GM18861 (cell line): ENCODE measurements at regions not wholly inside any gene's neighbourhood (a gene's known extent, or its start where the extent isn't known, plus 50 kb on each side); places are given as distances from the start of the nearest gene placed in this dataset.

ENCODE experiments used
- ATAC-seq: cut with Tn5 transposase; IDR thresholded peaks from one replicate; pipeline ENCODE4 v1.9.1; 2021; ENCODE audit not compliant: unreplicated experiment

GRCh38 chrX:5829469-5829868 lies 399.2 kb downstream of the NLGN4X start:
- ATAC-seq, result no peak

GRCh38 chrX:5829060-5829459 lies 399.6 kb downstream of the NLGN4X start:
- no peak for ATAC-seq

DNA sequence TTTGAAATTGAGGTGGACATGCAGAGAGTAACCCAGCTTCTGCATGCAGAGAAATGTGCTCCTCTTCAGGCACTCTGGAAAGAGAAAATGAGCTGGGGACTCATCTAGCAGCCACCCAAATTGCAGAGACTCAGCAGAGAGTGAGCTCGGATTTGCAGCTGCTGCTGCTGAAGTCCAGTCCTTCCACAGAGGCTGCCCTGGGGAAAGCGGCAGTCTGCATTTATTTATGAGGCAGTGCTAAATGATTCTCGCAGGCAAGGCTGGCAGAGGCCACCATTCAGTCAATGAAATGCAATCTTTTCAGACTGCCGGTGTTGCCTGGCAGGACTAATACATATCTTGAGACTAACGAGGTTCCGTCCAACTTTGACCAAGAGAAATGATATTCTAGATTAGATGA lies 404.8 kb downstream of the NLGN4X start:
- ATAC-seq, result no peak

- no peak for ATAC-seq
These were observed 418.0 kb downstream of the NLGN4X start for GRCh38 chrX:5810636-5811035.

DNA sequence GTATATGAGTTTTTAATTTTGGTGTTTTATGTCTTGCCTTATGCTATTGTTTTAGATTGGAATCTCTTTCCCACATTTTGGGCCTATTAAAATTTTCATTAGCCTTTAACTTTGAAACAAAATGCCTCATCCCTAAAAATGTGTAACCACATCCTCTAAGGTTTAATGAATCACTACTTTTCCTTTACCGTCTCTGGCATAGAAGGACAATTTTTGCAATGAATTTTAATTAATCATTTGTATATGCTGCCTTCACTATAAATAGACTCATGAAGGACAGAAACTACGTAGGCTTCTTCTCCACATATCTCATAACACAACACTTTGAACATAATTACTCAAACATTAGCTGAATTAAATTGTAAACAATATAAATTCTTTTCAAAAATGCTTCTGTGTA lies 421.5 kb downstream of the NLGN4X start:
- no peak for ATAC-seq

DNA sequence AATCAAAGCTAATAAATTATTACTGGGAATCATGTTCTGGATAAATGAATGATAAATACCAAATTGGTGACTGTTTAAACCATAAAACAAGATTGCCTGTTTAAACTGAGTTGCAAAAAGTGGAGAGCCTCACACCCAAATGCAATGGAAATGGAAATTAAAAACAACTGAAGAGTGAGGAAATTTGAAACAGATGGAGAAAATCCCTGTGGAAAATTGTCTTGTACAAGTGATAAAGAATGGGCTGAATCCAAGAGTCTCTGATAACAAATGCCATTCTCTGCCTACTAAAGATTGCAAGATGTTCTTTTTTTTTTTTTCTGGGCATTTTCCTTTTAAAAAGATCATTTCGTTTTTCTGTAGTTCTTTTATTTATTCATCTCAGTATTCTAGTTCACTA lies 426.3 kb downstream of the NLGN4X start:
- ATAC-seq, result no peak

GRCh38 chrX:5791721-5792120 lies 436.9 kb downstream of the NLGN4X start:
- no peak for ATAC-seq

GRCh38 chrX:5788910-5789309 lies 439.8 kb downstream of the NLGN4X start:
- no peak for ATAC-seq

DNA sequence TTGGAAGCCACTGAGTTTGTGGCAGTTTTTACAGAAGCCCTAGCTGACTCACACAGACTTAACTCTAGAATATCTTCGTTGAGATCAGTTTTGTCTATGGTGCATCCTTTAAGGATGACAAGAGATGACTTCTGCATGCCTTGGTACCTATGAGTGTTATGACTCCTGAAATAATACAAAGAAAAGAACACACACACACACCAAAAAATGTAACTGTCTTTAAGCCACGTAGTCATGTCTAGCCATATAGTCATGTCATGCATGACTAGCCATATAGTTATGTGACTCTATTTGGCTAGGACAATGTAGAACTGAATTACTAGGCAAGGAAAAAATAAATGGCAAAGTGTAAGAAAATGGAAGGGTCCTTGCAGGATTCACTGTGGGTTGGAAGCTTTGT lies 447.8 kb downstream of the NLGN4X start:
- ATAC-seq, result no peak

DNA sequence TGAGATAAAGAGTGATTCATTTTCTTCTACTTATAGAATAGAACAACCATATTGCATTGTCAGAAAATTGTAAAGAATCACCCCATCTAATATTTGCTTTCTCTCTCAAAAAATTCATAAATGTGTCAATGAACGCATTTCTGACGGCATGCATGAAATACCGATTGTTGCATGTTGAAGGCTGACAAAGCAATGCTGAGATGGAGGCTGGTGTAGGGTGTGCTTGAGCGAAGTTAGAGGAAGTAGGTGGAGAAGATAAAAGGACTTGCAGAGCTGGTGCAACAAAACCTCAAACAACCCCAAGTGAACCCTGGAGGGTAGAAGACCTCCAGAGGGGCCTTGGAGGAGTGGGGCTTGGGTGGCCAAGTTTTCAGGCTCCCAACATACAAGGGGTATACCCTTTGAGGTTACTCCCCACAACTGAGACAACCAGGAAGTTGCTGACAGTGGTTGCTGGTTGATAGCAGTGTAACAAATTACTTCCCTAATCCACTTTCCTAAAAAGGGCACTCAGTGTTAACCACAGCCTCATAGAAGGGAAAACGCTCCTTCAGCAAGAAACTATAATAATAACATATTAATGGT lies 452.7 kb downstream of the NLGN4X start:
- no peak for ATAC-seq

- ATAC-seq, result no peak
These were observed 454.2 kb downstream of the NLGN4X start for GRCh38 chrX:5774446-5774845.

DNA sequence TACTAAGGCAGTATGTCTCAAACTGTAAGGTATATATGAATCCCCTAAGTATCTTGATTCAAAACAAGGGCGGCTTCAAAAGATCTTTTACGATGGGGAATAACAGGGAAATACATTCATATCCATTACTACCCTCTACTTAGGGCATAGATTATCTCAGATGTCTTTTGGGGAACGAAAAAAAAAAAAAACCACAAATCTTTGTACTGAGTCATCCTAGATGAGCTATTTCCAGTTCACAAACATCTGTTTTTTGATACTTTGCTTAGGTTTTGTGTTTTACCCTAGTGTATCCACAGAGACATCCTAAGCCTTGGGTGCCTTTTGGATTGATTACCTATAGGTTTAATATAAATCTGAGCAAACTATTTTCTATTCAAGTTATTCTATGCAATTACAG lies 457.2 kb downstream of the NLGN4X start:
- ATAC-seq, result no peak

- ATAC-seq, result no peak
These were observed 472.1 kb downstream of the NLGN4X start for GRCh38 chrX:5756616-5757015.

- no peak for ATAC-seq
These were observed 475.4 kb downstream of the NLGN4X start for GRCh38 chrX:5753291-5753690.

DNA sequence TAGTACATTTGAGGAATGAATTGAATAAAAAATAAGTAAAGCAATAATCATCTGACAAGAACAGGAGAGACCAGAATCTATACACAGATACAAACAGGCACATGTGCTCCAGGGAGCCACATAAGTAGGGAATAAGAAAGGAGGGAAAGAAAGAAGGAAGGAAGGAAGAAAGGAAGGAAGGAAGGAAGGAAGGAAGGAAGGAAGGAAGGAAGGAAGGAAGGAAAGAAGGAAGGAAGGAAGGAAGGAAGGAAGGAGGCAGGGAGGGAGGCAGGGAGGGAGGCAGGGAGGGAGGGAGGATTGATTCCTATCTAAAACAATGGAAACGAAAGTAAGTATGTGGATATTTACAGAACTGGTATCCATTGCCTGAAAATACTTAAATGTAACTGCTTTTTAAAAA lies 475.8 kb downstream of the NLGN4X start:
- no peak for ATAC-seq

DNA sequence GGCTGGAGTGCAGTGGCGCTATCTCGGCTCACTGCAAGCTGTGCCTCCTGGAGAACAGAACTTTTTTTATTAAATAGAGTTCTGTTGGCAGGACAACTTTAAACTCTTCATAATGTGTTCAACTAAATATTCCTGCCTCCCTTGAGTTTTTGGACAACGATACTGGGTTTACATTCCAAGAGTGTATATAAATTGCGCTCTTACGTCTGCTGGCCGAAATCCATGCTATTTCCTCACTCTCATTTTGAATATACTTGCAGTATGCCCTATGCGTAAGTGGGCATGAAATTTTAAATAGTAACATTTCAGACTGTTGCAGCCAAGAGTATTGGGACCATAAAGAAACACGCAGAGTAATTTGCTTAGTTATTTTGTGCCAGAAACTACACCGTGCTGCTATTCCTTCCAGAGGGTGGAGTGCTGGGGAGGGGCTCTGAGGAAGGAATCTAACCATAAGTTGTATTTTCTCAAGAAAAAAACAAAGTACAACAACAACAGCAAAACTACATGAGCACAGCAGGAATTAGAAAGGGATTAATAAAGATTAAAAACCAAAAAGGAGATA lies 480.0 kb downstream of the NLGN4X start:
- no peak for ATAC-seq

DNA sequence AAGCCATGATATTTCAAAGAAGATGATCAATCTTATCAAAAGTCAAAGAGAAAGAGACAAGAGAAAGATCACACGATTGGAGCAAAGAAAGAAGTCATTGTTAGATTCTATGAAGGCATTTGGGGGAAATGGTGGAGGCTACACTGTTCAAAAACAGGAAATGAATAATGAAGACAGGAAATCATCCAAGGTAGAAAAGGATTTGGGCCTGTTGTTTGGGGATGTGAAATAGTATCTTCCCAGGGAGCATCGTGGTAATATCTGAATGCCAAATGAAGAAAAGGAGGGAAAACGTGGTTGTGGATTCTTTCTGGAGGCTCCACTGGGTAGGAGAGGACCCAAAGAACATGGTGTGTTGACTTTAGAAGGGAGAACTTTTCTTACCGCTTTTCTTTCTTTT lies 482.4 kb downstream of the NLGN4X start:
- no peak for ATAC-seq

DNA sequence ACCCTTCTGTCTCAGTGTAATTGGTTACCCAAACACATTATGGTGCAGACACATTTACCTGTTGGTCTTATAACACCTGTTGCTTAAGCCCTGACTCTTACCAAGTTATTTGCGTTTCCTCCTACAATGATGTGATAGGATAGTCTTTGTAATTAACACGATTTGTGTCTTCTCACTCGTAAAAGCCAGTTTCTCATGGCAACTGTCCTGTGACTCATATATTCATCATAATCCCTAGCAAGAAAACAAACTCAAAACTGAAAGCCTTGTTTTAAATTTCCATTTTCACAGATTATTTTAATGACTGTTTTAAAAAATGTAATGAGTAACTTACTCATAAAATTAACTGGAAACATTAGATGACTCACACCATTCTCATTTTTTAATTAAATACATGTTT lies 495.2 kb downstream of the NLGN4X start:
- no peak for ATAC-seq

- no peak for ATAC-seq
These were observed 498.1 kb downstream of the NLGN4X start for GRCh38 chrX:5730556-5730955.

DNA sequence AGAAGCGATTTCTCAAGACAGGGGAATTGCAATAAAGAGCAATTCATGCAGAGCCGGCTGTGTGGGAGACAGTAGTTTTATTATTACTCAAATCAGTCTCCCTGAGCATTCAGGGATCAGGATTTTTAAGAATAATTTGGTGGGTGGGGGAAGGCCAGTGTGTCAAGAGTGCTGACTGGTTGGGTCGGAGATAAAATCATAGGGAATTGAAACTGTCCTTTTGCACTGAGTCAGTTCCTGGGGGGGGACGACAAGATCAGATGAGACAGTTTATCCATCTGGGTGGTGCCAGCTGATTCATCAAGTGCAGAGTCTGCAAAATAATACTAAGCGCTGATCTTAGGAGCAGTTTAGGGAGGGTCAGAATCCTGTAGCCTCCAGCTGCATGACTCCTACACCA lies 502.4 kb downstream of the NLGN4X start:
- ATAC-seq, result no peak

GRCh38 chrX:5724123-5724522 lies 504.5 kb downstream of the NLGN4X start:
- no peak for ATAC-seq

GRCh38 chrX:5718651-5719050 lies 510.0 kb downstream of the NLGN4X start:
- no peak for ATAC-seq

DNA sequence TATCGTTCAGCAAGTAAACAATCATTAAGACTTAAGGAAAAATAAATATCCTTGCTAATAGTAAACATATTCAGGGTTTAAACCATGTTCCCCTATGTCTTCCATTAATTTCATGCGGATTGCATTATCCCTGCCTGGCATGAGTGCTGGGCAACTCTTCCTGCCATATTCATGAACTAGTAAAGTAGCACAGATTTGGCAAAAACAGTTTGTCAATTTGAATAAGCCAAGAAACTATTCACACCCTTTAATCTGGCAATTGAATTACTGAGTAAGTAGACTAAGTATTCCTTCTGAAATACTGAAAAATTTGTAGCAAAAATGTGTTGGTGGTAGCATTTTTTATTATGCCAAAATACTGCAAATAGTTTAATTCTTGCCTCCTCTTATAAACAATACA lies 512.0 kb downstream of the NLGN4X start:
- no peak for ATAC-seq
